ENCODE measurements at regions not wholly inside any gene's neighbourhood (a gene's known extent, or its start where the extent isn't known, plus 50 kb on each side); places are given as distances from the start of the nearest gene placed in this dataset.

DNA sequence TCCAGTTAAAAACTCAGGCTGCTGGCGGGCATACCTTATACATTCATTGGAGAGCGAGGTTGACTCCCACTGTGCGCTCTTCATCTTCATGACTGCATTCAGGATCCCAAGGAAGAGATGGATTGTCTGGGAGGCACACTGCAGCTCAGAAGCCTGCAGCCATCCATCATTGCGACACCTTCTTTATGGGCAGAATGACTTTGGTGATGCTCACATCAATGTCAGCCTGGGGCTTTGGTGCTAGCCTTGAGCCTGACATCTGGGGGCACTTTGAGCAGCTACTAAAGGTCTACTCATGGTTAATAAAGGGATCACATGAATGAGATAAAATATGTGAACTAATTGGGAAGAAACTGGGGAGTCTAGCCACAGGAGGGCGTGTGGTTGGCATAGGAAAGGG, 229.3 kb downstream of the PRDM2 start:
- no peak overlapping the region for H3K27ac Mint-ChIP-seq
- H3K4me1 Mint-ChIP-seq, result no peaks in the 10 kb centered on the region
- peaks cover 8% of the 10 kb centered on the region for H3K9me3 Mint-ChIP-seq
- ChIA-PET POLR2A (no interaction called here), CTCF (interaction anchor here (1.2 kb wide), 1 partner anchor 21 kb away, joined by 4 read pairs; no protein-coding TSS in a partner anchor)
- no peak overlapping the region for H3K4me3 Mint-ChIP-seq
- peaks cover 40% of the 10 kb centered on the region for H3K27me3 Mint-ChIP-seq (ENCODE audit: low read depth)
- H3K36me3 Mint-ChIP-seq, result no peaks in the 10 kb centered on the region
- no peak for DNase-seq (ENCODE audit: low spot score)
- no peak for TF ChIP-seq NFYB (CRISPR knock-in tag; conservative IDR thresholded peaks at IDR 0.05; ENCODE audit: low read depth)
- TF ChIP-seq, protein P1, sequence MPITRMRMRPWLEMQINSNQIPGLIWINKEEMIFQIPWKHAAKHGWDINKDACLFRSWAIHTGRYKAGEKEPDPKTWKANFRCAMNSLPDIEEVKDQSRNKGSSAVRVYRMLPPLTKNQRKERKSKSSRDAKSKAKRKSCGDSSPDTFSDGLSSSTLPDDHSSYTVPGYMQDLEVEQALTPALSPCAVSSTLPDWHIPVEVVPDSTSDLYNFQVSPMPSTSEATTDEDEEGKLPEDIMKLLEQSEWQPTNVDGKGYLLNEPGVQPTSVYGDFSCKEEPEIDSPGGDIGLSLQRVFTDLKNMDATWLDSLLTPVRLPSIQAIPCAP (CRISPR knock-in tag; IDR thresholded peaks at IDR 0.05), result no peak
- TF ChIP-seq ZNF512 (CRISPR knock-in tag; IDR thresholded peaks at IDR 0.05; ENCODE audit: borderline replicate concordance), result no peak
- no peak for TF ChIP-seq ZBTB43 (CRISPR knock-in tag; IDR thresholded peaks at IDR 0.05)
- no peak for ATAC-seq

DNA sequence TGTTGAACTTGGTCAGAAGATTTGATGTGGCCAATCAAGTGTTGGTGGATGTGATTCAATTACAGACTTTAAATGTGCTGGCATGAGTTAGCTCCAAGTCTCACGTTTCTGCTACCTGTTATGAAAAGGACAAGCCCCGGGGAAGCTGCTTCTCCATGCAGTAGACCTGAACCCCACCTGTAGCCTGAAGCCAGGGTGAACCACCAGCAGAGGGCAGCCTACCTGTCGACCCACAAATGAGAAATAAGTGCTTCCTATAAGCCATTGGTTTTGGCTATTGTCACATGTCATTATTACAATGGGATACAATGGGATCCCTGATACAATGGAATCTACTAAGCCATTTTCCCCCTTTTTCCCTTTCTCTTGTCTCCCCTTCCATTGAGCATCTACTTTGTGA, 230.2 kb downstream of the PRDM2 start:
- ATAC-seq (peak; percentile 93), DNase-seq (ENCODE audit: low spot score) (peak; percentile 73)
- Mint-ChIP-seq H3K27ac (no peak overlapping the region), H3K27me3 (ENCODE audit: low read depth) (peaks cover 43% of the 10 kb centered on the region), H3K4me1 (no peaks in the 10 kb centered on the region), H3K4me3 (no peak overlapping the region), H3K9me3 (peaks cover 6% of the 10 kb centered on the region), H3K36me3 (no peaks in the 10 kb centered on the region)
- ChIA-PET CTCF (interaction anchor here (0.6 to 3.2 kb wide), 14 partner anchors 8 to 101 kb away, joined by 3 to 22 read pairs (median 4); no protein-coding TSS in a partner anchor), POLR2A (no interaction called here)
- TF ChIP-seq ZNF121 (CRISPR knock-in tag; IDR thresholded peaks at IDR 0.05), result no peak
- TF ChIP-seq, protein P2, sequence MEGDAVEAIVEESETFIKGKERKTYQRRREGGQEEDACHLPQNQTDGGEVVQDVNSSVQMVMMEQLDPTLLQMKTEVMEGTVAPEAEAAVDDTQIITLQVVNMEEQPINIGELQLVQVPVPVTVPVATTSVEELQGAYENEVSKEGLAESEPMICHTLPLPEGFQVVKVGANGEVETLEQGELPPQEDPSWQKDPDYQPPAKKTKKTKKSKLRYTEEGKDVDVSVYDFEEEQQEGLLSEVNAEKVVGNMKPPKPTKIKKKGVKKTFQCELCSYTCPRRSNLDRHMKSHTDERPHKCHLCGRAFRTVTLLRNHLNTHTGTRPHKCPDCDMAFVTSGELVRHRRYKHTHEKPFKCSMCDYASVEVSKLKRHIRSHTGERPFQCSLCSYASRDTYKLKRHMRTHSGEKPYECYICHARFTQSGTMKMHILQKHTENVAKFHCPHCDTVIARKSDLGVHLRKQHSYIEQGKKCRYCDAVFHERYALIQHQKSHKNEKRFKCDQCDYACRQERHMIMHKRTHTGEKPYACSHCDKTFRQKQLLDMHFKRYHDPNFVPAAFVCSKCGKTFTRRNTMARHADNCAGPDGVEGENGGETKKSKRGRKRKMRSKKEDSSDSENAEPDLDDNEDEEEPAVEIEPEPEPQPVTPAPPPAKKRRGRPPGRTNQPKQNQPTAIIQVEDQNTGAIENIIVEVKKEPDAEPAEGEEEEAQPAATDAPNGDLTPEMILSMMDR (IDR thresholded peaks at IDR 0.05), result peak; percentile 20; the same call in 1 of the 2 replicates

- ATAC-seq, result no peak
- Mint-ChIP-seq H3K27ac (no peak overlapping the region), H3K36me3 (no peaks in the 10 kb centered on the region), H3K9me3 (no peaks in the 10 kb centered on the region), H3K27me3 (ENCODE audit: low read depth) (peaks cover 33% of the 10 kb centered on the region), H3K4me3 (no peak overlapping the region), H3K4me1 (no peaks in the 10 kb centered on the region)
- DNase-seq (ENCODE audit: low spot score), result no peak
- POLR2A ChIA-PET, result no interaction called here
- TF ChIP-seq FOXP1 (CRISPR knock-in tag; IDR thresholded peaks at IDR 0.05; ENCODE audit: borderline replicate concordance), result no peak
- no peak for TF ChIP-seq NFYB (CRISPR knock-in tag; conservative IDR thresholded peaks at IDR 0.05; ENCODE audit: low read depth)
- no peak for TF ChIP-seq ZNF512 (CRISPR knock-in tag; IDR thresholded peaks at IDR 0.05; ENCODE audit: borderline replicate concordance)
- no peak for TF ChIP-seq SMAD4 (CRISPR knock-in tag; IDR thresholded peaks at IDR 0.05)
- TF ChIP-seq KAT7 (CRISPR knock-in tag; IDR thresholded peaks at IDR 0.05; ENCODE audit: borderline replicate concordance), result no peak
- TF ChIP-seq, protein P3, sequence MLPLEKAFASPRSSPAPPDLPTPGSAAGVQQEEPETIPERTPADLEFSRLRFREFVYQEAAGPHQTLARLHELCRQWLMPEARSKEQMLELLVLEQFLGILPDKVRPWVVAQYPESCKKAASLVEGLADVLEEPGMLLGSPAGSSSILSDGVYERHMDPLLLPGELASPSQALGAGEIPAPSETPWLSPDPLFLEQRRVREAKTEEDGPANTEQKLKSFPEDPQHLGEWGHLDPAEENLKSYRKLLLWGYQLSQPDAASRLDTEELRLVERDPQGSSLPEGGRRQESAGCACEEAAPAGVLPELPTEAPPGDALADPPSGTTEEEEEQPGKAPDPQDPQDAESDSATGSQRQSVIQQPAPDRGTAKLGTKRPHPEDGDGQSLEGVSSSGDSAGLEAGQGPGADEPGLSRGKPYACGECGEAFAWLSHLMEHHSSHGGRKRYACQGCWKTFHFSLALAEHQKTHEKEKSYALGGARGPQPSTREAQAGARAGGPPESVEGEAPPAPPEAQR (CRISPR knock-in tag; IDR thresholded peaks at IDR 0.05), result no peak
- no peak for TF ChIP-seq NFATC4 (CRISPR knock-in tag; IDR thresholded peaks at IDR 0.05)
- CTCF ChIA-PET, result interaction anchor here (1.5 to 3.2 kb wide), 3 partner anchors 20 to 102 kb away, joined by 9 to 22 read pairs (median 9); no protein-coding TSS in a partner anchor
Observed at GRCh38 chr1:13931226-13931625, 231.2 kb downstream of the PRDM2 start.
